Prostate gland (tissue), 2 donors: ENCODE measurements at regions not wholly inside any gene's neighbourhood (a gene's known extent, or its start where the extent isn't known, plus 50 kb on each side); places are given as distances from the start of the nearest gene placed in this dataset.

Experiments
- POLR2A ChIP-seq: fragments of 450-650 bp; IDR thresholded peaks from one replicate; pipeline ENCODE4 v1.6.1; 2016; ENCODE audit warnings: antibody characterized with exemption, mild to moderate bottlenecking
- POLR2AphosphoS5 ChIP-seq: sonication (generic); formaldehyde crosslinking; IDR thresholded peaks from one replicate; pipeline ENCODE4 v1.6.1; 2017; ENCODE audit warnings: antibody characterized with exemption
- TF ChIP-seq, protein P1 (sequence below), 4 experiments: fragments of 200-600 bp in 2 of 4; fragments of 450-650 bp in 2 of 4; sonication (generic) in 2 of 4; IDR thresholded peaks; 1 replicate in 3 of 4; 2 replicates in 1 of 4; pipeline ENCODE4 v1.5.1; 2016 to 2019; ENCODE audit warnings: antibody characterized with exemption in 4 of 4, mild to moderate bottlenecking in 2 of 4, moderate library complexity in 2 of 4

GRCh38 chr10:76711222-76711997 lies 926.2 kb downstream of the KCNMA1 start:
- TF ChIP-seq, protein P1, sequence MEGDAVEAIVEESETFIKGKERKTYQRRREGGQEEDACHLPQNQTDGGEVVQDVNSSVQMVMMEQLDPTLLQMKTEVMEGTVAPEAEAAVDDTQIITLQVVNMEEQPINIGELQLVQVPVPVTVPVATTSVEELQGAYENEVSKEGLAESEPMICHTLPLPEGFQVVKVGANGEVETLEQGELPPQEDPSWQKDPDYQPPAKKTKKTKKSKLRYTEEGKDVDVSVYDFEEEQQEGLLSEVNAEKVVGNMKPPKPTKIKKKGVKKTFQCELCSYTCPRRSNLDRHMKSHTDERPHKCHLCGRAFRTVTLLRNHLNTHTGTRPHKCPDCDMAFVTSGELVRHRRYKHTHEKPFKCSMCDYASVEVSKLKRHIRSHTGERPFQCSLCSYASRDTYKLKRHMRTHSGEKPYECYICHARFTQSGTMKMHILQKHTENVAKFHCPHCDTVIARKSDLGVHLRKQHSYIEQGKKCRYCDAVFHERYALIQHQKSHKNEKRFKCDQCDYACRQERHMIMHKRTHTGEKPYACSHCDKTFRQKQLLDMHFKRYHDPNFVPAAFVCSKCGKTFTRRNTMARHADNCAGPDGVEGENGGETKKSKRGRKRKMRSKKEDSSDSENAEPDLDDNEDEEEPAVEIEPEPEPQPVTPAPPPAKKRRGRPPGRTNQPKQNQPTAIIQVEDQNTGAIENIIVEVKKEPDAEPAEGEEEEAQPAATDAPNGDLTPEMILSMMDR (IDR thresholded peaks at IDR 0.05): no peak
- TF ChIP-seq POLR2A (no peak), POLR2AphosphoS5 (no peak)
